K562 (cell line): ENCODE measurements at regions not wholly inside any gene's neighbourhood (a gene's known extent, or its start where the extent isn't known, plus 50 kb on each side); places are given as distances from the start of the nearest gene placed in this dataset.

Source experiments
- ATAC-seq: fragments of 200-7000 bp; cut with Tn5 transposase; 3 replicates; pipeline ENCODE4 v1.9.1; 2020; ENCODE audit warnings: moderate library complexity
- BruUV-seq: library from RNA; stranded (reverse); fragments of 400-500 nt; replicated peaks from 2 replicates; lab custom pipeline; 2021; lab: Mats Ljungman, UMichigan
- CTCF ChIA-PET: fragments of 300-600 bp; formaldehyde crosslinking; extraction: SDS; loops from one replicate; lab custom pipeline; 2021; ENCODE audit warnings: low intra/inter-chr PET ratio; lab: Yijun Ruan, JAX
- POLR2A ChIA-PET: fragments of 300-600, 350-650 bp; sonication (Branson Sonifier 250); formaldehyde crosslinking; extraction: SDS; loops from one replicate; lab custom pipeline; 2021; ENCODE audit warnings: antibody characterized with exemption, inconsistent platforms; lab: Yijun Ruan, JAX
- DNase-seq, 4 experiments: peaks; one replicate each; pipeline versions ENCODE4 v3.0.0 to v3.0.0-alpha.2; 2011 to 2018; ENCODE audit warnings: low spot score in 3 of 4, mixed read lengths in 3 of 4; ENCODE audit errors: extremely low read depth in 1 of 4
- FAIRE-seq: peaks from 2 replicates; lab custom pipeline; 2011; peaks lifted over from hg19 to GRCh38; lab: Jason Lieb, UNC
- H2AFZ ChIP-seq: 2 replicates; pipeline ENCODE4 v1.6.0; 2011; ENCODE audit warnings: low read depth, low read length, control low read depth, inconsistent platforms
- H3K27ac ChIP-seq: fragments of 200-600 bp; 3 replicates; pipeline ENCODE4 v1.8.0; 2011; ENCODE audit warnings: low read depth, mild to moderate bottlenecking, control low read depth, inconsistent platforms, low read length, moderate library complexity, mixed read lengths; ENCODE audit errors: extremely low read depth
- H3K27me3 ChIP-seq, 2 experiments: fragments of 300-600 bp in 1 of 2; 2 replicates in 1 of 2; 3 replicates in 1 of 2; pipeline versions ENCODE4 v1.6.0 to v1.8.0; 2011; ENCODE audit warnings: inconsistent platforms in 2 of 2, low read length in 2 of 2, mild to moderate bottlenecking in 1 of 2, mixed read lengths in 1 of 2, moderate library complexity in 1 of 2; ENCODE audit not compliant: control insufficient read depth in 2 of 2, insufficient read depth in 2 of 2
- H3K36me3 ChIP-seq: fragments of 300-600 bp; 3 replicates; pipeline ENCODE4 v1.8.0; 2011; ENCODE audit warnings: mild to moderate bottlenecking, low read length, inconsistent platforms; ENCODE audit not compliant: control insufficient read depth, insufficient read depth
- H3K4me1 ChIP-seq, 2 experiments: fragments of 200-600 bp in 1 of 2; replicated peaks in 1 of 2; 2 replicates in 1 of 2; 3 replicates in 1 of 2; pipeline versions ENCODE4 v1.5.1 to v1.8.0; 2011; ENCODE audit warnings: inconsistent platforms in 2 of 2, low read length in 2 of 2, mild to moderate bottlenecking in 1 of 2, mixed read lengths in 1 of 2, moderate library complexity in 1 of 2; ENCODE audit not compliant: control insufficient read depth in 2 of 2, insufficient read depth in 2 of 2
- H3K4me2 ChIP-seq: 2 replicates; pipeline ENCODE4 v1.6.1; 2011; ENCODE audit warnings: low read length, control low read depth, inconsistent platforms, mixed read lengths; ENCODE audit not compliant: insufficient read depth
- H3K4me3 ChIP-seq: fragments of 200-600 bp; sonication (generic), shearing (Covaris generic); 2 replicates; pipeline ENCODE4 v1.5.1; 2016; ENCODE audit warnings: control low read depth, inconsistent platforms
- H3K79me2 ChIP-seq: fragments of 200-600 bp; 3 replicates; pipeline ENCODE4 v1.8.0; 2011; ENCODE audit warnings: low read length, inconsistent platforms; ENCODE audit not compliant: control insufficient read depth, insufficient read depth
- H3K9ac ChIP-seq, 2 experiments: 2 replicates each; pipeline versions ENCODE4 v1.6.0 to v1.6.1; 2011; ENCODE audit warnings: low read depth in 2 of 2, low read length in 2 of 2, control low read depth in 1 of 2, inconsistent platforms in 1 of 2, mild to moderate bottlenecking in 1 of 2, mixed read lengths in 1 of 2; ENCODE audit not compliant: insufficient read depth in 1 of 2
- H3K9me1 ChIP-seq: one replicate; pipeline ENCODE4 v1.6.0; 2011; ENCODE audit warnings: inconsistent platforms, mild to moderate bottlenecking, low read length, moderate library complexity; ENCODE audit not compliant: control insufficient read depth, insufficient read depth
- H3K9me3 ChIP-seq: replicated peaks from 2 replicates; pipeline ENCODE4 v1.5.1; 2011; ENCODE audit warnings: low read depth, low read length, inconsistent platforms; ENCODE audit not compliant: control insufficient read depth, insufficient read depth
- H4K20me1 ChIP-seq: replicated peaks from 2 replicates; pipeline ENCODE4 v1.6.1; 2011; ENCODE audit warnings: low read length, inconsistent platforms, mixed read lengths; ENCODE audit not compliant: control insufficient read depth, insufficient read depth
- ARNT ChIP-seq, 2 experiments: fragments of 450-650 bp; IDR thresholded peaks; 2 replicates each; pipeline ENCODE4 v1.6.1; 2016; ENCODE audit warnings: mild to moderate bottlenecking in 1 of 2
- BDP1 ChIP-seq: IDR thresholded peaks from 3 replicates; pipeline ENCODE4 v1.6.1; 2011; ENCODE audit not compliant: insufficient read length, insufficient read depth
- HMG20B ChIP-seq: fragments of 250-450 bp; sonication (Bioruptor Pico); IDR thresholded peaks from 2 replicates; pipeline ENCODE4 v1.5.0; 2021; ENCODE audit warnings: mild to moderate bottlenecking
- IRF2 ChIP-seq: sonication (generic); formaldehyde crosslinking; IDR thresholded peaks from 2 replicates; pipeline ENCODE4 v1.8.1; 2022; ENCODE audit warnings: mild to moderate bottlenecking, missing genetic modification reagents
- PHTF2 ChIP-seq: fragments of 250-450 bp; sonication (Bioruptor Pico); IDR thresholded peaks from 2 replicates; pipeline ENCODE4 v1.5.0; 2021; ENCODE audit warnings: mild to moderate bottlenecking
- PTRF ChIP-seq: fragments of 450-650 bp; IDR thresholded peaks from 2 replicates; pipeline ENCODE4 v1.6.1; 2016; ENCODE audit warnings: mild to moderate bottlenecking, missing genetic modification characterization, missing compliant biosample characterization
- STAT5A ChIP-seq: IDR thresholded peaks from 2 replicates; pipeline ENCODE4 v1.6.1; 2012; ENCODE audit warnings: low read length, inconsistent platforms, borderline replicate concordance
- TFE3 ChIP-seq: fragments of 450-650 bp; formaldehyde crosslinking; IDR thresholded peaks from 2 replicates; pipeline ENCODE4 v1.4.0; 2020; ENCODE audit warnings: mild to moderate bottlenecking, mixed read lengths
- ZNF584 ChIP-seq: fragments of 200-800 bp; sonication (Bioruptor generic); IDR thresholded peaks from 2 replicates; pipeline ENCODE4 v1.6.1; 2016; ENCODE audit warnings: low read depth, mild to moderate bottlenecking, missing genetic modification characterization, missing compliant biosample characterization
- WGBS: fragments of 100-300 bp; shearing (Covaris generic); methylation state at CpG from one replicate; pipeline ENCODE4 v1.1.6; 2016; ENCODE audit warnings: low coverage, mixed read lengths; ENCODE audit not compliant: insufficient coverage; ENCODE audit errors: missing lambda C conversion rate; 5-methylcytosine and 5-hydroxymethylcytosine counted together
- in situ Hi-C: fragments of 300-500 bp; cut with MboI; formaldehyde crosslinking; loops from 4 replicates; pipeline ENCODE4 v1.15.0; 2018; ENCODE audit warnings: inconsistent platforms, mixed read lengths
- intact Hi-C: fragments of 100-400 bp; cut with micrococcal nuclease; formaldehyde crosslinking; loops from 2 replicates; pipeline ENCODE4 v1.14.2; 2022

GRCh38 chr21:35366394-35367080, 317.4 kb upstream of the RUNX1 start:
- ChIA-PET POLR2A (interaction anchor here (1.5 kb wide), 1 partner anchor 13 kb away, joined by 3 read pairs; no protein-coding TSS in a partner anchor), CTCF (interaction anchor here (0.6 kb wide), 1 partner anchor 476 kb away, joined by 3 read pairs; no protein-coding TSS in a partner anchor)
- H3K9me1 ChIP-seq, result no peaks in the 10 kb centered on the region
- no peaks in the 10 kb centered on the region for H3K4me1 ChIP-seq
- no peak for FAIRE-seq
- intact Hi-C loops (no loop called here), in situ Hi-C loops (no loop called here)
- TF ChIP-seq ARNT (IDR thresholded peaks at IDR 0.05) (no peak), HMG20B (CRISPR knock-in tag) (no peak), PTRF (tag) (no peak), TFE3 (CRISPR knock-in tag) (no peak), PHTF2 (CRISPR knock-in tag) (no peak), ZNF584 (CRISPR knock-in tag) (no peak), IRF2 (CRISPR knock-in tag) (no peak), BDP1 (no peak), STAT5A (no peak)
- no peaks in the 10 kb centered on the region for H4K20me1 ChIP-seq
- no peaks in the 10 kb centered on the region for H3K9me3 ChIP-seq
- no peaks in the 10 kb centered on the region for H3K36me3 ChIP-seq
- WGBS, result 12% methylated on average over 5 of the region's 5 CpGs
- no peak overlapping the region for H3K9ac ChIP-seq
- DNase-seq, result no peak
- H3K4me2 ChIP-seq, result no peak overlapping the region
- H3K79me2 ChIP-seq, result no peaks in the 10 kb centered on the region
- no peak for ATAC-seq
- no peak overlapping the region for H3K27ac ChIP-seq
- H3K27me3 ChIP-seq, result no peaks in the 10 kb centered on the region
- no peak overlapping the region for H2AFZ ChIP-seq
- BruUV-seq, result no TSS peak
- no peak overlapping the region for H3K4me3 ChIP-seq
